ENCODE measurements at regions not wholly inside any gene's neighbourhood (a gene's known extent, or its start where the extent isn't known, plus 50 kb on each side); places are given as distances from the start of the nearest gene placed in this dataset.
"Not testable (repeated sequence)": the region's sequence is repeated elsewhere in the genome, so short reads cannot be mapped to it uniquely, and the experiment has no call there.

DNA sequence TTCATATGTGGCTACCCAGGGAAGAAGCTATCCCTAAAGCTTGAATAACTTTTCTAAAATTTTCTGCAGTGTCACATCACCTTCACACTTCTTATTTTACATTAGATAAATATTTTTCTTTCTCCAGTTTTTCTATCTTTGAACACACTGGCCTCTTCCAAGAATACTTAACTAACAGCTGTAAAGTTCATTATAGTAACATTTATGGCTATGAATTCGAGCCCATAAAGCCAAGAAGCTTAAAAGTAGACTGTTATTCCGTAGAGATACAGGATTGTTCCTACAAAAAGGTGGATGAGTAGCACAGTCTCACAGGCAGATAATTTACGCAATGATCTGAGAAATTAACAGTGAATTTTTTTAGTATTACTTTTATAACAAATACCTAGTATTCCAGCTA lies 55.7 kb upstream of the BMP5 start (continued):
- TF ChIP-seq ZNF362 (CRISPR knock-in tag; IDR thresholded peaks at IDR 0.05; ENCODE audit: borderline replicate concordance) (no peak), EEA1 (CRISPR knock-in tag; IDR thresholded peaks at IDR 0.05; ENCODE audit: borderline replicate concordance) (no peak), FOXK2 (IDR thresholded peaks at IDR 0.05) (no peak), CBX1 (IDR thresholded peaks at IDR 0.05; ENCODE audit: low read depth) (no peak), SMAD9 (CRISPR knock-in tag; IDR thresholded peaks at IDR 0.05) (no peak)
- TF ChIP-seq, protein P1, sequence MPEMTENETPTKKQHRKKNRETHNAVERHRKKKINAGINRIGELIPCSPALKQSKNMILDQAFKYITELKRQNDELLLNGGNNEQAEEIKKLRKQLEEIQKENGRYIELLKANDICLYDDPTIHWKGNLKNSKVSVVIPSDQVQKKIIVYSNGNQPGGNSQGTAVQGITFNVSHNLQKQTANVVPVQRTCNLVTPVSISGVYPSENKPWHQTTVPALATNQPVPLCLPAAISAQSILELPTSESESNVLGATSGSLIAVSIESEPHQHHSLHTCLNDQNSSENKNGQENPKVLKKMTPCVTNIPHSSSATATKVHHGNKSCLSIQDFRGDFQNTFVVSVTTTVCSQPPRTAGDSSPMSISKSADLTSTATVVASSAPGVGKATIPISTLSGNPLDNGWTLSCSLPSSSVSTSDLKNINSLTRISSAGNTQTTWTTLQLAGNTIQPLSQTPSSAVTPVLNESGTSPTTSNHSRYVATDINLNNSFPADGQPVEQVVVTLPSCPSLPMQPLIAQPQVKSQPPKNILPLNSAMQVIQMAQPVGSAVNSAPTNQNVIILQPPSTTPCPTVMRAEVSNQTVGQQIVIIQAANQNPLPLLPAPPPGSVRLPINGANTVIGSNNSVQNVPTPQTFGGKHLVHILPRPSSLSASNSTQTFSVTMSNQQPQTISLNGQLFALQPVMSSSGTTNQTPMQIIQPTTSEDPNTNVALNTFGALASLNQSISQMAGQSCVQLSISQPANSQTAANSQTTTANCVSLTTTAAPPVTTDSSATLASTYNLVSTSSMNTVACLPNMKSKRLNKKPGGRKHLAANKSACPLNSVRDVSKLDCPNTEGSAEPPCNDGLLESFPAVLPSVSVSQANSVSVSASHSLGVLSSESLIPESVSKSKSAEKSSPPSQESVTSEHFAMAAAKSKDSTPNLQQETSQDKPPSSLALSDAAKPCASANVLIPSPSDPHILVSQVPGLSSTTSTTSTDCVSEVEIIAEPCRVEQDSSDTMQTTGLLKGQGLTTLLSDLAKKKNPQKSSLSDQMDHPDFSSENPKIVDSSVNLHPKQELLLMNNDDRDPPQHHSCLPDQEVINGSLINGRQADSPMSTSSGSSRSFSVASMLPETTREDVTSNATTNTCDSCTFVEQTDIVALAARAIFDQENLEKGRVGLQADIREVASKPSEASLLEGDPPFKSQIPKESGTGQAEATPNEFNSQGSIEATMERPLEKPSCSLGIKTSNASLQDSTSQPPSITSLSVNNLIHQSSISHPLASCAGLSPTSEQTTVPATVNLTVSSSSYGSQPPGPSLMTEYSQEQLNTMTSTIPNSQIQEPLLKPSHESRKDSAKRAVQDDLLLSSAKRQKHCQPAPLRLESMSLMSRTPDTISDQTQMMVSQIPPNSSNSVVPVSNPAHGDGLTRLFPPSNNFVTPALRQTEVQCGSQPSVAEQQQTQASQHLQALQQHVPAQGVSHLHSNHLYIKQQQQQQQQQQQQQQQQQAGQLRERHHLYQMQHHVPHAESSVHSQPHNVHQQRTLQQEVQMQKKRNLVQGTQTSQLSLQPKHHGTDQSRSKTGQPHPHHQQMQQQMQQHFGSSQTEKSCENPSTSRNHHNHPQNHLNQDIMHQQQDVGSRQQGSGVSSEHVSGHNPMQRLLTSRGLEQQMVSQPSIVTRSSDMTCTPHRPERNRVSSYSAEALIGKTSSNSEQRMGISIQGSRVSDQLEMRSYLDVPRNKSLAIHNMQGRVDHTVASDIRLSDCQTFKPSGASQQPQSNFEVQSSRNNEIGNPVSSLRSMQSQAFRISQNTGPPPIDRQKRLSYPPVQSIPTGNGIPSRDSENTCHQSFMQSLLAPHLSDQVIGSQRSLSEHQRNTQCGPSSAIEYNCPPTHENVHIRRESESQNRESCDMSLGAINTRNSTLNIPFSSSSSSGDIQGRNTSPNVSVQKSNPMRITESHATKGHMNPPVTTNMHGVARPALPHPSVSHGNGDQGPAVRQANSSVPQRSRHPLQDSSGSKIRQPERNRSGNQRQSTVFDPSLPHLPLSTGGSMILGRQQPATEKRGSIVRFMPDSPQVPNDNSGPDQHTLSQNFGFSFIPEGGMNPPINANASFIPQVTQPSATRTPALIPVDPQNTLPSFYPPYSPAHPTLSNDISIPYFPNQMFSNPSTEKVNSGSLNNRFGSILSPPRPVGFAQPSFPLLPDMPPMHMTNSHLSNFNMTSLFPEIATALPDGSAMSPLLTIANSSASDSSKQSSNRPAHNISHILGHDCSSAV (CRISPR knock-in tag; IDR thresholded peaks at IDR 0.05; ENCODE audit: borderline replicate concordance): no peak
- TF ChIP-seq, protein P2, sequence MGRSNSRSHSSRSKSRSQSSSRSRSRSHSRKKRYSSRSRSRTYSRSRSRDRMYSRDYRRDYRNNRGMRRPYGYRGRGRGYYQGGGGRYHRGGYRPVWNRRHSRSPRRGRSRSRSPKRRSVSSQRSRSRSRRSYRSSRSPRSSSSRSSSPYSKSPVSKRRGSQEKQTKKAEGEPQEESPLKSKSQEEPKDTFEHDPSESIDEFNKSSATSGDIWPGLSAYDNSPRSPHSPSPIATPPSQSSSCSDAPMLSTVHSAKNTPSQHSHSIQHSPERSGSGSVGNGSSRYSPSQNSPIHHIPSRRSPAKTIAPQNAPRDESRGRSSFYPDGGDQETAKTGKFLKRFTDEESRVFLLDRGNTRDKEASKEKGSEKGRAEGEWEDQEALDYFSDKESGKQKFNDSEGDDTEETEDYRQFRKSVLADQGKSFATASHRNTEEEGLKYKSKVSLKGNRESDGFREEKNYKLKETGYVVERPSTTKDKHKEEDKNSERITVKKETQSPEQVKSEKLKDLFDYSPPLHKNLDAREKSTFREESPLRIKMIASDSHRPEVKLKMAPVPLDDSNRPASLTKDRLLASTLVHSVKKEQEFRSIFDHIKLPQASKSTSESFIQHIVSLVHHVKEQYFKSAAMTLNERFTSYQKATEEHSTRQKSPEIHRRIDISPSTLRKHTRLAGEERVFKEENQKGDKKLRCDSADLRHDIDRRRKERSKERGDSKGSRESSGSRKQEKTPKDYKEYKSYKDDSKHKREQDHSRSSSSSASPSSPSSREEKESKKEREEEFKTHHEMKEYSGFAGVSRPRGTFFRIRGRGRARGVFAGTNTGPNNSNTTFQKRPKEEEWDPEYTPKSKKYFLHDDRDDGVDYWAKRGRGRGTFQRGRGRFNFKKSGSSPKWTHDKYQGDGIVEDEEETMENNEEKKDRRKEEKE (IDR thresholded peaks at IDR 0.05): no peak

- FAIRE-seq; CTCF ChIA-PET (ENCODE audit: low intra/inter-chr PET ratio, low total read pairs); H2AFZ ChIP-seq (ENCODE audit: low read length); DNase-seq (ENCODE audit: low spot score); H3K27ac ChIP-seq (ENCODE audit: extremely low read length, insufficient read depth, low read length); H3K4me3 ChIP-seq (replicated peaks in 1 of 3; ENCODE audit: insufficient read depth in 1 of 3, low read depth in 2 of 3, low read length in 3 of 3); H3K36me3 ChIP-seq (replicated peaks in 1 of 2; ENCODE audit: control insufficient read depth in 1 of 2, insufficient read depth in 2 of 2, low read length in 2 of 2); BruUV-seq (replicated peaks); in situ Hi-C loops (cut with HindIII; ENCODE audit: extremely low pct_ligation_motif_present, low pct_unique_long_range_greater_than_20kb); intact Hi-C loops (cut with micrococcal nuclease; ENCODE audit: unreplicated experiment); H4K20me1 ChIP-seq (ENCODE audit: insufficient read depth, low read length); H3K9ac ChIP-seq (ENCODE audit: insufficient read depth, low read depth, low read length); H3K9me3 ChIP-seq (ENCODE audit: low read length); H3K79me2 ChIP-seq (ENCODE audit: insufficient read depth, low read length); POLR2A ChIA-PET; ATAC-seq; H3K27me3 ChIP-seq (ENCODE audit: control insufficient read depth in 1 of 2, insufficient read depth in 2 of 2, low read length in 2 of 2); H3K4me1 ChIP-seq (ENCODE audit: insufficient read depth, low read length); H3K4me2 ChIP-seq (ENCODE audit: low read depth, low read length): not testable (repeated sequence)
- WGBS (ENCODE audit: low lambda C conversion rate): 28% methylated on average over 2 of the region's 2 CpGs
These were observed 52.3 kb upstream of the BMP5 start for GRCh38 chr6:55927713-55928112.

Measured in HepG2 (cell line).